ENCODE measurements at regions not wholly inside any gene's neighbourhood (a gene's known extent, or its start where the extent isn't known, plus 50 kb on each side); places are given as distances from the start of the nearest gene placed in this dataset.

DNA sequence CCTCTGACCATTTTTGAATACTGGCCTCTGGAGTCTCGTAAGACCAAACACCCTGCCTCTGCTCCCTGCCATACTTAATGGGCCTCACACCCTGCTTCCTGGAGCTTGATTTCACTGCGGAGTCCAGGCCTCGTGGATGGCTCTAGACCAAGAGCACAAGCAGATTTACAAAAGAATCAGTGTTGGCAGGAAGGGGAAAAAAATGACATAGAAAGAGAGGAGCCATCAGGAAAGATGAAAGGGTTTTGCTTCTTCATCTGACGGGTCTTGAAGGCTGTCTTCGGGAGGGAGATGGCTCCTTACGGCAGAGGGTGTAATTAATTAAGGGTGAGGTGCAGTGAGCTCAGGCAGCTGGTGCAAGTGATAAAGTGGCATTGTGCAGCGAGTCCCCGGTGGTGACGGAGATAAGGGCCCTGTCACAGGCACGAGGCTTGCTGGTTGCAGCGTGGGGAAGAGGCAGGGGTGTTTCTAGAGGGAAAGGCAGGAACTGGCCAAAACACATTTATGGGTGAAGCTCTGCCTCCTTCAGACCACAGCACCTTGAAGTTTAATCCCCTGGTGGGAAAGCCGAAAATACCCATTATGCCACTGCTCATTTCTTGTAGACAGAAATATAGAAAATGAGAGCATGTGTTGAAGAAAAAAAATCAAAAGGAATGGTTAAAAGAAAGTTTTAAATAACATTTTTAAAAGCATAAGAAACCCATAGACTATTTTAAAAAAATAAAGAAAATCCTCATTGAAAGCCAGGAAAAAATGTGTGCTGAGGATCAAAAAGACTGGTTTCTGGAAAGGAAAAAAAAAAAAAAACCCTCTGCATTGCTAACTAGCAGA is 128.6 kb upstream of the LRFN2 start:
- TF ChIP-seq, protein P1, sequence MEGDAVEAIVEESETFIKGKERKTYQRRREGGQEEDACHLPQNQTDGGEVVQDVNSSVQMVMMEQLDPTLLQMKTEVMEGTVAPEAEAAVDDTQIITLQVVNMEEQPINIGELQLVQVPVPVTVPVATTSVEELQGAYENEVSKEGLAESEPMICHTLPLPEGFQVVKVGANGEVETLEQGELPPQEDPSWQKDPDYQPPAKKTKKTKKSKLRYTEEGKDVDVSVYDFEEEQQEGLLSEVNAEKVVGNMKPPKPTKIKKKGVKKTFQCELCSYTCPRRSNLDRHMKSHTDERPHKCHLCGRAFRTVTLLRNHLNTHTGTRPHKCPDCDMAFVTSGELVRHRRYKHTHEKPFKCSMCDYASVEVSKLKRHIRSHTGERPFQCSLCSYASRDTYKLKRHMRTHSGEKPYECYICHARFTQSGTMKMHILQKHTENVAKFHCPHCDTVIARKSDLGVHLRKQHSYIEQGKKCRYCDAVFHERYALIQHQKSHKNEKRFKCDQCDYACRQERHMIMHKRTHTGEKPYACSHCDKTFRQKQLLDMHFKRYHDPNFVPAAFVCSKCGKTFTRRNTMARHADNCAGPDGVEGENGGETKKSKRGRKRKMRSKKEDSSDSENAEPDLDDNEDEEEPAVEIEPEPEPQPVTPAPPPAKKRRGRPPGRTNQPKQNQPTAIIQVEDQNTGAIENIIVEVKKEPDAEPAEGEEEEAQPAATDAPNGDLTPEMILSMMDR (IDR thresholded peaks at IDR 0.05; ENCODE audit: insufficient read depth, low read length, poor library complexity, severe bottlenecking), result no peak
- TF ChIP-seq EZH2phosphoT487 (conservative IDR thresholded peaks at IDR 0.05; ENCODE audit: low read length), result no peak
